ENCODE measurements at regions not wholly inside any gene's neighbourhood (a gene's known extent, or its start where the extent isn't known, plus 50 kb on each side); places are given as distances from the start of the nearest gene placed in this dataset.

DNA sequence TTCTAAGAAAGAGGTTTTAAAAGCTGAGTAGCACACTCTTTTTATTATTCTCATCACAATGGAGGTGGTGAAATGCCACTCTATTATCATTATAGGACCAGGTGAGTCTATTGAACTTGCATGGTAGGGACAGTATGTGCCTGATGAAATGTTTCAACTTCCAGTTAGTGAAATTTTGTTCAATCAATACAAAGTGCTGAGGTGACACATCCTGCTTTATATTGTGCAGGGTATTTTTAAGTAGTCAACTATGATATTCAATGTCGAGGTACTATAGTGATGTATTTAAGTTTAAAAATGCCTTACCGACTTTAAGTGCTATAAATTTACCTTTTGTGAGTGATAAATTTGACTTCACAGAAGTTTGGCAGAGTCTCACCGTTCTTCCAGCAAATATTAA is 284.7 kb upstream of the BRINP3 start:
- TF ChIP-seq, protein P1, sequence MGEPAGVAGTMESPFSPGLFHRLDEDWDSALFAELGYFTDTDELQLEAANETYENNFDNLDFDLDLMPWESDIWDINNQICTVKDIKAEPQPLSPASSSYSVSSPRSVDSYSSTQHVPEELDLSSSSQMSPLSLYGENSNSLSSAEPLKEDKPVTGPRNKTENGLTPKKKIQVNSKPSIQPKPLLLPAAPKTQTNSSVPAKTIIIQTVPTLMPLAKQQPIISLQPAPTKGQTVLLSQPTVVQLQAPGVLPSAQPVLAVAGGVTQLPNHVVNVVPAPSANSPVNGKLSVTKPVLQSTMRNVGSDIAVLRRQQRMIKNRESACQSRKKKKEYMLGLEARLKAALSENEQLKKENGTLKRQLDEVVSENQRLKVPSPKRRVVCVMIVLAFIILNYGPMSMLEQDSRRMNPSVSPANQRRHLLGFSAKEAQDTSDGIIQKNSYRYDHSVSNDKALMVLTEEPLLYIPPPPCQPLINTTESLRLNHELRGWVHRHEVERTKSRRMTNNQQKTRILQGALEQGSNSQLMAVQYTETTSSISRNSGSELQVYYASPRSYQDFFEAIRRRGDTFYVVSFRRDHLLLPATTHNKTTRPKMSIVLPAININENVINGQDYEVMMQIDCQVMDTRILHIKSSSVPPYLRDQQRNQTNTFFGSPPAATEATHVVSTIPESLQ (CRISPR knock-in tag; IDR thresholded peaks at IDR 0.05) = no peak
- TF ChIP-seq, protein P2, sequence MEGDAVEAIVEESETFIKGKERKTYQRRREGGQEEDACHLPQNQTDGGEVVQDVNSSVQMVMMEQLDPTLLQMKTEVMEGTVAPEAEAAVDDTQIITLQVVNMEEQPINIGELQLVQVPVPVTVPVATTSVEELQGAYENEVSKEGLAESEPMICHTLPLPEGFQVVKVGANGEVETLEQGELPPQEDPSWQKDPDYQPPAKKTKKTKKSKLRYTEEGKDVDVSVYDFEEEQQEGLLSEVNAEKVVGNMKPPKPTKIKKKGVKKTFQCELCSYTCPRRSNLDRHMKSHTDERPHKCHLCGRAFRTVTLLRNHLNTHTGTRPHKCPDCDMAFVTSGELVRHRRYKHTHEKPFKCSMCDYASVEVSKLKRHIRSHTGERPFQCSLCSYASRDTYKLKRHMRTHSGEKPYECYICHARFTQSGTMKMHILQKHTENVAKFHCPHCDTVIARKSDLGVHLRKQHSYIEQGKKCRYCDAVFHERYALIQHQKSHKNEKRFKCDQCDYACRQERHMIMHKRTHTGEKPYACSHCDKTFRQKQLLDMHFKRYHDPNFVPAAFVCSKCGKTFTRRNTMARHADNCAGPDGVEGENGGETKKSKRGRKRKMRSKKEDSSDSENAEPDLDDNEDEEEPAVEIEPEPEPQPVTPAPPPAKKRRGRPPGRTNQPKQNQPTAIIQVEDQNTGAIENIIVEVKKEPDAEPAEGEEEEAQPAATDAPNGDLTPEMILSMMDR (IDR thresholded peaks at IDR 0.05) = no peak
- TF ChIP-seq, protein P3, sequence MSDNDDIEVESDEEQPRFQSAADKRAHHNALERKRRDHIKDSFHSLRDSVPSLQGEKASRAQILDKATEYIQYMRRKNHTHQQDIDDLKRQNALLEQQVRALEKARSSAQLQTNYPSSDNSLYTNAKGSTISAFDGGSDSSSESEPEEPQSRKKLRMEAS (CRISPR knock-in tag; IDR thresholded peaks at IDR 0.05) = no peak
- TF ChIP-seq, protein P4, sequence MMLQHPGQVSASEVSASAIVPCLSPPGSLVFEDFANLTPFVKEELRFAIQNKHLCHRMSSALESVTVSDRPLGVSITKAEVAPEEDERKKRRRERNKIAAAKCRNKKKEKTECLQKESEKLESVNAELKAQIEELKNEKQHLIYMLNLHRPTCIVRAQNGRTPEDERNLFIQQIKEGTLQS (CRISPR knock-in tag; conservative IDR thresholded peaks at IDR 0.05) = no peak
- TF ChIP-seq ETV6 (CRISPR knock-in tag; IDR thresholded peaks at IDR 0.05) = no peak
- TF ChIP-seq IRF2 (CRISPR knock-in tag; IDR thresholded peaks at IDR 0.05; ENCODE audit: borderline replicate concordance, low read depth) = no peak
